ENCODE measurements at regions not wholly inside any gene's neighbourhood (a gene's known extent, or its start where the extent isn't known, plus 50 kb on each side); places are given as distances from the start of the nearest gene placed in this dataset.

DNA sequence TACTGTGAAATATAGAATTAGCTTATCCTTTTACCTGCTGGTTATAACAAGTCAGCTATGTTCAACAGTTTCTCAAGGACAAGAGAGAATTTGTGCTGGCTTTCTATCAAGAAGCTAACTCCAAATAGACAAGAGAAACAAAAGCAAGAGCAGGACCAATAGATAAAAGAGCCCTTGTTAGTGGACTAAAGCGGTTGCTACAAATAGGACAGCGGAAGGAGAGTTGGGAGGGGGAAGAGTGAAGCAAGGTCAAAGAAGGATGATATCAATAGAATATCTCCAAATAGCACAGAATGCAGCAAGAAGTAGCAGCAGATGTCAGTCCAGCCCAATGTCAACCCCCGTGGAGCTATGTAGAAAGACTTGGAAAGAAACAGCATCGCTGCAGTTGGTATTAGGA lies 53.0 kb upstream of the AKT3 start:
- H3K4me2 ChIP-seq (ENCODE audit: low read depth, low read length), result no peak overlapping the region
- no peak overlapping the region for H3K18ac ChIP-seq (ENCODE audit: low read depth, low read length)
- H3K27me3 ChIP-seq (ENCODE audit: control insufficient read depth, insufficient read depth, low read length), result peaks cover 8% of the 10 kb centered on the region
- no peak overlapping the region for H2AK9ac ChIP-seq (replicated peaks; ENCODE audit: low read depth, low read length, poor library complexity)
- H3K79me1 ChIP-seq (ENCODE audit: low read depth in 1 of 2, low read length in 2 of 2), result no peaks in the 10 kb centered on the region
- H4K20me1 ChIP-seq (ENCODE audit: insufficient read depth, low read length), result no peaks in the 10 kb centered on the region
- H2BK5ac ChIP-seq (ENCODE audit: low read depth, low read length, poor library complexity, severe bottlenecking), result no peak overlapping the region
- H3K9ac ChIP-seq (ENCODE audit: low read depth, low read length), result no peak overlapping the region
- BruUV-seq (replicated peaks), result no TSS peak
- in situ Hi-C loops (cut with MboI; ENCODE audit: low sequenced_read_pairs) (no loop called here), intact Hi-C loops (cut with micrococcal nuclease) (no loop called here), dilution Hi-C loops (cut with HindIII; ENCODE audit: low sequenced_read_pairs, unreplicated experiment) (no loop called here)
- no peak overlapping the region for H3K56ac ChIP-seq (ENCODE audit: extremely low read depth, insufficient read depth, low read length)
- H3K27ac ChIP-seq (ENCODE audit: insufficient read depth, low read length), result no peak overlapping the region
- H3K4ac ChIP-seq (ENCODE audit: low read depth, low read length), result no peak overlapping the region
- no peak overlapping the region for H2BK120ac ChIP-seq (ENCODE audit: low read depth, low read length)
- H3K4me3 ChIP-seq (ENCODE audit: insufficient read depth, low read depth, low read length), result no peak overlapping the region
- no peak overlapping the region for H2BK20ac ChIP-seq (ENCODE audit: low read depth, low read length)
- H3K4me1 ChIP-seq (ENCODE audit: control insufficient read depth, insufficient read depth, low read length), result no peaks in the 10 kb centered on the region
- H4K5ac ChIP-seq (ENCODE audit: low read depth, low read length), result no peak overlapping the region
- no peak for ATAC-seq (ENCODE audit: low read depth)
- ChIA-PET POLR2A (ENCODE audit: unreplicated experiment) (no interaction called here), CTCF (no interaction called here)
- H3K36me3 ChIP-seq (ENCODE audit: control insufficient read depth, insufficient read depth, low read length), result no peaks in the 10 kb centered on the region
- no peak overlapping the region for H2BK15ac ChIP-seq (ENCODE audit: low read depth, low read length)
- TF ChIP-seq CEBPB (IDR thresholded peaks at IDR 0.05; ENCODE audit: low read depth, low read length), result no peak
- no peak for TF ChIP-seq MAZ (IDR thresholded peaks at IDR 0.05; ENCODE audit: borderline replicate concordance, low read depth, low read length)
- TF ChIP-seq NFE2L2 (IDR thresholded peaks at IDR 0.05; ENCODE audit: low read depth, low read length), result no peak
- TF ChIP-seq MXI1 (IDR thresholded peaks at IDR 0.05; ENCODE audit: borderline replicate concordance, low read depth, low read length), result no peak
- TF ChIP-seq POLR2A (IDR thresholded peaks at IDR 0.05; ENCODE audit: low read depth, low read length), result no peak
- no peak for TF ChIP-seq BHLHE40 (IDR thresholded peaks at IDR 0.05; ENCODE audit: low read depth, low read length)
- TF ChIP-seq RFX5 (IDR thresholded peaks at IDR 0.05; ENCODE audit: low read depth, low read length), result no peak
- TF ChIP-seq, protein P1, sequence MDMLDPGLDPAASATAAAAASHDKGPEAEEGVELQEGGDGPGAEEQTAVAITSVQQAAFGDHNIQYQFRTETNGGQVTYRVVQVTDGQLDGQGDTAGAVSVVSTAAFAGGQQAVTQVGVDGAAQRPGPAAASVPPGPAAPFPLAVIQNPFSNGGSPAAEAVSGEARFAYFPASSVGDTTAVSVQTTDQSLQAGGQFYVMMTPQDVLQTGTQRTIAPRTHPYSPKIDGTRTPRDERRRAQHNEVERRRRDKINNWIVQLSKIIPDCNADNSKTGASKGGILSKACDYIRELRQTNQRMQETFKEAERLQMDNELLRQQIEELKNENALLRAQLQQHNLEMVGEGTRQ (IDR thresholded peaks at IDR 0.05; ENCODE audit: low read depth, low read length), result no peak
- TF ChIP-seq MAFK (IDR thresholded peaks at IDR 0.05; ENCODE audit: low read depth, low read length), result no peak
- no peak for TF ChIP-seq SMC3 (IDR thresholded peaks at IDR 0.05; ENCODE audit: low read depth, low read length)
- TF ChIP-seq, protein P2, sequence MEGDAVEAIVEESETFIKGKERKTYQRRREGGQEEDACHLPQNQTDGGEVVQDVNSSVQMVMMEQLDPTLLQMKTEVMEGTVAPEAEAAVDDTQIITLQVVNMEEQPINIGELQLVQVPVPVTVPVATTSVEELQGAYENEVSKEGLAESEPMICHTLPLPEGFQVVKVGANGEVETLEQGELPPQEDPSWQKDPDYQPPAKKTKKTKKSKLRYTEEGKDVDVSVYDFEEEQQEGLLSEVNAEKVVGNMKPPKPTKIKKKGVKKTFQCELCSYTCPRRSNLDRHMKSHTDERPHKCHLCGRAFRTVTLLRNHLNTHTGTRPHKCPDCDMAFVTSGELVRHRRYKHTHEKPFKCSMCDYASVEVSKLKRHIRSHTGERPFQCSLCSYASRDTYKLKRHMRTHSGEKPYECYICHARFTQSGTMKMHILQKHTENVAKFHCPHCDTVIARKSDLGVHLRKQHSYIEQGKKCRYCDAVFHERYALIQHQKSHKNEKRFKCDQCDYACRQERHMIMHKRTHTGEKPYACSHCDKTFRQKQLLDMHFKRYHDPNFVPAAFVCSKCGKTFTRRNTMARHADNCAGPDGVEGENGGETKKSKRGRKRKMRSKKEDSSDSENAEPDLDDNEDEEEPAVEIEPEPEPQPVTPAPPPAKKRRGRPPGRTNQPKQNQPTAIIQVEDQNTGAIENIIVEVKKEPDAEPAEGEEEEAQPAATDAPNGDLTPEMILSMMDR (conservative IDR thresholded peaks at IDR 0.05; ENCODE audit: low read depth, low read length), result no peak
- no peak for TF ChIP-seq CHD1 (IDR thresholded peaks at IDR 0.05; ENCODE audit: low read depth, low read length)
- no peak for TF ChIP-seq FOS (IDR thresholded peaks at IDR 0.05; ENCODE audit: low read depth, low read length)
- TF ChIP-seq RCOR1 (IDR thresholded peaks at IDR 0.05; ENCODE audit: insufficient replicate concordance, low read length), result no peak
- TF ChIP-seq RAD21 (IDR thresholded peaks at IDR 0.05; ENCODE audit: low read length), result no peak
- TF ChIP-seq, protein P3, sequence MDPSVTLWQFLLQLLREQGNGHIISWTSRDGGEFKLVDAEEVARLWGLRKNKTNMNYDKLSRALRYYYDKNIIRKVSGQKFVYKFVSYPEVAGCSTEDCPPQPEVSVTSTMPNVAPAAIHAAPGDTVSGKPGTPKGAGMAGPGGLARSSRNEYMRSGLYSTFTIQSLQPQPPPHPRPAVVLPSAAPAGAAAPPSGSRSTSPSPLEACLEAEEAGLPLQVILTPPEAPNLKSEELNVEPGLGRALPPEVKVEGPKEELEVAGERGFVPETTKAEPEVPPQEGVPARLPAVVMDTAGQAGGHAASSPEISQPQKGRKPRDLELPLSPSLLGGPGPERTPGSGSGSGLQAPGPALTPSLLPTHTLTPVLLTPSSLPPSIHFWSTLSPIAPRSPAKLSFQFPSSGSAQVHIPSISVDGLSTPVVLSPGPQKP (IDR thresholded peaks at IDR 0.05; ENCODE audit: borderline replicate concordance, low read depth, low read length), result no peak
- no peaks in the 10 kb centered on the region for H3K9me1 ChIP-seq (ENCODE audit: insufficient read depth, low read length)
- H3K9me3 ChIP-seq (ENCODE audit: control insufficient read depth, insufficient read depth, low read length), result no peaks in the 10 kb centered on the region
- no CpG with 5 or more reads among the region's 4 CpGs for WGBS, 2 experiments (ENCODE audit: extremely low coverage in 2 of 2, insufficient read length in 1 of 2)
- H2AK5ac ChIP-seq (ENCODE audit: low read depth, low read length), result no peak overlapping the region
- H2AFZ ChIP-seq (replicated peaks; ENCODE audit: low read length, poor library complexity), result no peak overlapping the region
- H4K8ac ChIP-seq (ENCODE audit: low read depth in 2 of 2, low read length in 2 of 2), result no peak overlapping the region
- H4K91ac ChIP-seq (ENCODE audit: insufficient read depth, low read depth, low read length), result no peak overlapping the region
- DNase-seq, result no peak
- no peak overlapping the region for H3K14ac ChIP-seq (replicated peaks; ENCODE audit: low read depth, low read length)
- no peak overlapping the region for H3K23ac ChIP-seq (ENCODE audit: low read depth, low read length)
